Left ventricle myocardium inferior (tissue), 1 donor: ENCODE measurements at regions not wholly inside any gene's neighbourhood (a gene's known extent, or its start where the extent isn't known, plus 50 kb on each side); places are given as distances from the start of the nearest gene placed in this dataset.

Source experiments
- DNase-seq: peaks from one replicate; pipeline ENCODE4 v3.0.0-alpha.2; 2020
- H3K27ac ChIP-seq: fragments of 200-600 bp; replicated peaks from 2 replicates; pipeline ENCODE4 v1.8.0; 2021
- H3K27me3 ChIP-seq: fragments of 200-600 bp; 2 replicates; pipeline ENCODE4 v1.8.0; 2021; ENCODE audit warnings: low read depth
- H3K36me3 ChIP-seq: fragments of 200-600 bp; 2 replicates; pipeline ENCODE4 v1.8.0; 2021
- H3K4me1 ChIP-seq: fragments of 200-600 bp; 2 replicates; pipeline ENCODE4 v1.8.0; 2021
- H3K4me3 ChIP-seq: fragments of 200-600 bp; 2 replicates; pipeline ENCODE4 v1.8.0; 2021; ENCODE audit warnings: mild to moderate bottlenecking, moderate library complexity
- H3K9me3 ChIP-seq: fragments of 200-600 bp; replicated peaks from 2 replicates; pipeline ENCODE4 v1.8.0; 2021
- CTCF ChIP-seq: fragments of 200-600 bp; IDR thresholded peaks from 2 replicates; pipeline ENCODE4 v1.8.0; 2021; ENCODE audit warnings: antibody characterized with exemption, mild to moderate bottlenecking, borderline replicate concordance
- intact Hi-C: fragments of 100-400 bp; cut with micrococcal nuclease; formaldehyde crosslinking; loops from one replicate; pipeline ENCODE4 v1.11.0; 2022
- donor health status: DM: no; HTN: yes; CAD: no; lungs with severe emphysema.

GRCh38 chr10:8289186-8289924 lies 234.9 kb downstream of the GATA3 start:
- no peaks in the 10 kb centered on the region for H3K4me1 ChIP-seq
- H3K27me3 ChIP-seq = no peaks in the 10 kb centered on the region
- TF ChIP-seq CTCF = no peak
- no peaks in the 10 kb centered on the region for H3K36me3 ChIP-seq
- H3K27ac ChIP-seq = no peak overlapping the region
- intact Hi-C loops = no loop called here
- no peak for DNase-seq
- H3K9me3 ChIP-seq = no peaks in the 10 kb centered on the region
- H3K4me3 ChIP-seq = no peak overlapping the region

GRCh38 chr10:8294779-8295178 lies 240.3 kb downstream of the GATA3 start:
- Histone ChIP-seq H3K9me3 (no peaks in the 10 kb centered on the region), H3K27ac (no peak overlapping the region), H3K36me3 (no peaks in the 10 kb centered on the region), H3K4me3 (no peak overlapping the region), H3K4me1 (no peaks in the 10 kb centered on the region), H3K27me3 (peaks cover 24% of the 10 kb centered on the region)
- TF ChIP-seq CTCF = no peak
- no peak for DNase-seq
- intact Hi-C loops = no loop called here

- DNase-seq = no peak
- intact Hi-C loops = no loop called here
- H3K36me3 ChIP-seq = no peaks in the 10 kb centered on the region
- no peak overlapping the region for H3K27ac ChIP-seq
- no peaks in the 10 kb centered on the region for H3K9me3 ChIP-seq
- TF ChIP-seq CTCF = no peak
- H3K4me3 ChIP-seq = no peak overlapping the region
- no peaks in the 10 kb centered on the region for H3K4me1 ChIP-seq
- peaks cover 27% of the 10 kb centered on the region for H3K27me3 ChIP-seq
These were observed 240.8 kb downstream of the GATA3 start for GRCh38 chr10:8295311-8295710.

GRCh38 chr10:8296090-8296733 lies 241.7 kb downstream of the GATA3 start:
- no peak for DNase-seq
- no peaks in the 10 kb centered on the region for H3K36me3 ChIP-seq
- H3K9me3 ChIP-seq = no peaks in the 10 kb centered on the region
- intact Hi-C loops = no loop called here
- H3K27ac ChIP-seq = no peak overlapping the region
- no peak overlapping the region for H3K4me3 ChIP-seq
- no peaks in the 10 kb centered on the region for H3K4me1 ChIP-seq
- no peak for TF ChIP-seq CTCF
- H3K27me3 ChIP-seq = peaks cover 28% of the 10 kb centered on the region

GRCh38 chr10:8296734-8297101 lies 242.2 kb downstream of the GATA3 start:
- TF ChIP-seq CTCF = no peak
- H3K27me3 ChIP-seq = peaks cover 28% of the 10 kb centered on the region

More at GRCh38 chr10:8296734-8297101, 242.2 kb downstream of the GATA3 start:
- no peak overlapping the region for H3K27ac ChIP-seq
- H3K4me1 ChIP-seq = no peaks in the 10 kb centered on the region
- no peaks in the 10 kb centered on the region for H3K36me3 ChIP-seq
- no peak overlapping the region for H3K4me3 ChIP-seq
- no peaks in the 10 kb centered on the region for H3K9me3 ChIP-seq
- intact Hi-C loops = no loop called here
- DNase-seq = no peak
